ENCODE measurements at regions not wholly inside any gene's neighbourhood (a gene's known extent, or its start where the extent isn't known, plus 50 kb on each side); places are given as distances from the start of the nearest gene placed in this dataset.
A peak's percentile ranks its signal among the peaks of the same experiment; 100 is the strongest.

DNA sequence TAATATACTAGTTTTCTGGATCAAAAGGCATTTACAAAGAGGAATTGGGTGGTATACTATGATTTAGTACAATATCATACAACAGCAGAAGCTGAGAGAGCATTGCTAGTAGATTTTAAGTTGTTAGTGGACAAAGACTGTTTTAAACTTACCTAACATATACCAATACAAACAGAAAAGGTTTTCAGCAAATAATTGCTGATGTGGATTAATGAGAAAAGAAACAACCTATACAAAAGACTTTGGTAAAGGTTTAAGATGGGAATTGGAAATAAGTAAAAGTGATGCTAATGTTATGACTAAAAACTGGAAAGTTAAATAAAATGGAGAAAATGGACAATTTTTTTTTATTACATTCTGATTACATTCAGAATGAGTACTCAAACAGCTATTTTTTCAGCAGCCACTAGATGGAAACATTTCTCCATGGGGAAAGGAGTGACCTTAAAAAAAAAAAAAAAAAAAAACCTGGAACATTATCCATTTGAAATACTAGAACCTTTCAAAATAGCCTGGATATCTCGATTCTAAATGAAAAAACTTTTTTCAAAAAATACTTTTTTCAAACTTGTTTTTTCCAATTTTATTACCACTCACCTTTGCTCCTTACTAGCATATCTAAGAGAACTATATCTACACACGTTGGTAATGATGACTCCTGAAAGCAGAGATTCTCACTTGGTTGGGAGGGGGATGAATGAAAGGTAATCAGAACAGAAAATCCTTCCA lies 55.4 kb downstream of the EPRS1 start:
- TF ChIP-seq, protein P1, sequence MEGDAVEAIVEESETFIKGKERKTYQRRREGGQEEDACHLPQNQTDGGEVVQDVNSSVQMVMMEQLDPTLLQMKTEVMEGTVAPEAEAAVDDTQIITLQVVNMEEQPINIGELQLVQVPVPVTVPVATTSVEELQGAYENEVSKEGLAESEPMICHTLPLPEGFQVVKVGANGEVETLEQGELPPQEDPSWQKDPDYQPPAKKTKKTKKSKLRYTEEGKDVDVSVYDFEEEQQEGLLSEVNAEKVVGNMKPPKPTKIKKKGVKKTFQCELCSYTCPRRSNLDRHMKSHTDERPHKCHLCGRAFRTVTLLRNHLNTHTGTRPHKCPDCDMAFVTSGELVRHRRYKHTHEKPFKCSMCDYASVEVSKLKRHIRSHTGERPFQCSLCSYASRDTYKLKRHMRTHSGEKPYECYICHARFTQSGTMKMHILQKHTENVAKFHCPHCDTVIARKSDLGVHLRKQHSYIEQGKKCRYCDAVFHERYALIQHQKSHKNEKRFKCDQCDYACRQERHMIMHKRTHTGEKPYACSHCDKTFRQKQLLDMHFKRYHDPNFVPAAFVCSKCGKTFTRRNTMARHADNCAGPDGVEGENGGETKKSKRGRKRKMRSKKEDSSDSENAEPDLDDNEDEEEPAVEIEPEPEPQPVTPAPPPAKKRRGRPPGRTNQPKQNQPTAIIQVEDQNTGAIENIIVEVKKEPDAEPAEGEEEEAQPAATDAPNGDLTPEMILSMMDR (IDR thresholded peaks at IDR 0.05; ENCODE audit: borderline replicate concordance, extremely low read depth, insufficient read depth) = peak; percentile 41
- H3K4me3 ChIP-seq (ENCODE audit: low read length in 3 of 3) = peak overlapping the region in 2 of 3 donors; percentile 12 to 32
- no peaks in the 10 kb centered on the region for H3K9me3 ChIP-seq (ENCODE audit: control insufficient read depth in 2 of 3, insufficient read depth in 1 of 3, low read length in 3 of 3)
- H3K27ac ChIP-seq (ENCODE audit: low read depth in 2 of 2, low read length in 2 of 2) = no peak overlapping the region
- peaks cover 0 to 22% (median 2%) of the 10 kb centered on the region in 3 donors for H3K4me1 ChIP-seq (ENCODE audit: control insufficient read depth in 2 of 3, insufficient read depth in 2 of 3, low read depth in 1 of 3, low read length in 3 of 3)
- peak in 2 of 5 donors; percentile 50 to 66 for DNase-seq
- intact Hi-C loops (cut with DNase I) = no loop called here
- peak overlapping the region in 1 of 3 donors; percentile 17 for H3K9ac ChIP-seq (ENCODE audit: low read length in 3 of 3)
- H3K27me3 ChIP-seq (ENCODE audit: control insufficient read depth, insufficient read depth, low read length) = no peaks in the 10 kb centered on the region
- peak; percentile 99 for FAIRE-seq
- peaks cover 0 to 20% (median 2%) of the 10 kb centered on the region in 3 donors for H3K36me3 ChIP-seq (ENCODE audit: control insufficient read depth in 2 of 3, insufficient read depth in 3 of 3, low read length in 3 of 3)

DNA sequence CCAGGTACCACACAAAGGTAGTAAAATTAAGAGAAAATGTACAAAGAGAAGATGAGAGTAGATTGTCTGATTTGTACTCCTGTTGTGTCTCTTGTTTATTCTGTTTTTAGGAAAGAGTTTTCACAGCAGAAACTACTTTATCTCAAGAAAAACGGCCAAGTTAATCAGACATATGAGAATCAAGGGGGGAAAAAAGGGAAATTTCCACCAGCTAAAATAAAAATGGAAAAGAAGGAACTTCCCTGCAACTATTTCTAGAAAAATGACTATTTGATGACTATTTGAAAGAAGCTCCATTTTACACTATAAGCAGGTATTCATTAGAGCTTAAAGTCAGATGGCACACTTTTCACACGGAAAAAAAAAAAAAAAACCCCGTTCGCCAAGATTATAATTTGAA lies 56.5 kb downstream of the EPRS1 start:
- DNase-seq (no peak), FAIRE-seq (no peak)
- TF ChIP-seq, protein P1 (IDR thresholded peaks at IDR 0.05; ENCODE audit: borderline replicate concordance, extremely low read depth, insufficient read depth) = no peak
- Histone ChIP-seq H3K27me3 (ENCODE audit: control insufficient read depth, insufficient read depth, low read length) (no peaks in the 10 kb centered on the region), H3K9me3 (ENCODE audit: control insufficient read depth in 2 of 3, insufficient read depth in 1 of 3, low read length in 3 of 3) (no peaks in the 10 kb centered on the region), H3K9ac (ENCODE audit: low read length in 3 of 3) (no peak overlapping the region), H3K36me3 (ENCODE audit: control insufficient read depth in 2 of 3, insufficient read depth in 3 of 3, low read length in 3 of 3) (peaks cover 0 to 12% (median 2%) of the 10 kb centered on the region in 3 donors), H3K4me3 (ENCODE audit: low read length in 3 of 3) (no peak overlapping the region), H3K4me1 (ENCODE audit: control insufficient read depth in 2 of 3, insufficient read depth in 2 of 3, low read depth in 1 of 3, low read length in 3 of 3) (peaks cover 0 to 22% (median 2%) of the 10 kb centered on the region in 3 donors), H3K27ac (ENCODE audit: low read depth in 2 of 2, low read length in 2 of 2) (no peak overlapping the region)
- intact Hi-C loops (cut with DNase I) = no loop called here

DNA sequence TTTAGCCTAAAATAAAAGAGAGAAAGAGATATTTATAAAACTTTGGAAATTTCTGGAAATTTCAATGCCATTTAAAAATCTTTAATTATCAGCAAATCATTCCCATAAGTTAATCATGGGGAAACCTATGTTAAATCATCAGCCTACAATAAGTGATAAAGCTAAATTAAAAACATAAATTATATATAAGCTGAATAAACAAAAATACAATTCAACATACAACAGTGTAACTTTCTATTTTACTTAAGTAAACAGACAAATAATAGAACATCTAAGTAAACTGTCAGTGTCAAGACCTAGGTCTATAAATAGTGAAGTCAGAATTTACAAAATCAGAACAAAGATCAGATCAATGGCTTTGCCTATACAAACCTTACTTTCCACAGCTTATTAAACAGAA lies 57.5 kb downstream of the EPRS1 start:
- Histone ChIP-seq H3K27me3 (ENCODE audit: control insufficient read depth, insufficient read depth, low read length) (no peaks in the 10 kb centered on the region), H3K9ac (ENCODE audit: low read length in 3 of 3) (no peak overlapping the region), H3K4me1 (ENCODE audit: control insufficient read depth in 2 of 3, insufficient read depth in 2 of 3, low read depth in 1 of 3, low read length in 3 of 3) (peaks cover 0 to 18% (median 0%) of the 10 kb centered on the region in 3 donors), H3K36me3 (ENCODE audit: control insufficient read depth in 2 of 3, insufficient read depth in 3 of 3, low read length in 3 of 3) (peaks cover 0 to 12% (median 2%) of the 10 kb centered on the region in 3 donors), H3K4me3 (ENCODE audit: low read length in 3 of 3) (no peak overlapping the region), H3K27ac (ENCODE audit: low read depth in 2 of 2, low read length in 2 of 2) (no peak overlapping the region), H3K9me3 (ENCODE audit: control insufficient read depth in 2 of 3, insufficient read depth in 1 of 3, low read length in 3 of 3) (no peaks in the 10 kb centered on the region)
- TF ChIP-seq, protein P1 (IDR thresholded peaks at IDR 0.05; ENCODE audit: borderline replicate concordance, extremely low read depth, insufficient read depth) = no peak
- FAIRE-seq (peak; percentile 46), DNase-seq (no peak)
- intact Hi-C loops (cut with DNase I) = no loop called here

Data from kidney (tissue), 13 donors.